ENCODE measurements at regions not wholly inside any gene's neighbourhood (a gene's known extent, or its start where the extent isn't known, plus 50 kb on each side); places are given as distances from the start of the nearest gene placed in this dataset.

- H4K20me1 ChIP-seq (ENCODE audit: control insufficient read depth, insufficient read depth, low read length, poor library complexity, severe bottlenecking), result no peaks in the 10 kb centered on the region
- peaks cover 2% of the 10 kb centered on the region for H3K9me3 Mint-ChIP-seq (ENCODE audit: insufficient read depth)
- H3K36me3 ChIP-seq (replicated peaks in 1 of 2; ENCODE audit: control extremely low read depth in 1 of 2, control insufficient read depth in 1 of 2, extremely low read depth in 1 of 2, insufficient read depth in 2 of 2, low read length in 1 of 2), result no peaks in the 10 kb centered on the region
- no peak overlapping the region for H2AFZ ChIP-seq (ENCODE audit: insufficient read depth, low read depth, low read length, poor library complexity, severe bottlenecking)
- H3K27me3 ChIP-seq (replicated peaks in 1 of 4; ENCODE audit: control extremely low read depth in 1 of 4, control insufficient read depth in 3 of 4, insufficient read depth in 4 of 4, low read length in 3 of 4), result no peaks in the 10 kb centered on the region
- H3K4me2 ChIP-seq (replicated peaks; ENCODE audit: low read depth, low read length, poor library complexity, severe bottlenecking), result no peak overlapping the region
- no peaks in the 10 kb centered on the region for H3K27me3 Mint-ChIP-seq
- intact Hi-C loops (cut with micrococcal nuclease), result no loop called here
- DNase-seq (no peak), ATAC-seq (ENCODE audit: low read depth) (no peak)
- no peak overlapping the region for H3K27ac Mint-ChIP-seq
- H3K9ac ChIP-seq (ENCODE audit: low read length), result no peak overlapping the region
- peaks cover 22% of the 10 kb centered on the region for H3K4me1 Mint-ChIP-seq
- H3K4me1 ChIP-seq (ENCODE audit: control insufficient read depth in 2 of 2, insufficient read depth in 2 of 2, low read length in 2 of 2), result peaks cover 13 to 19% of the 10 kb centered on the region in 2 donors
- no peak for TF ChIP-seq CTCF (IDR thresholded peaks at IDR 0.05)
- no peak for TF ChIP-seq EZH2 (IDR thresholded peaks at IDR 0.05; ENCODE audit: borderline replicate concordance, insufficient read depth, low read depth, low read length, poor library complexity, severe bottlenecking)
- H3K79me2 ChIP-seq (ENCODE audit: control insufficient read depth, insufficient read depth, low read length), result no peaks in the 10 kb centered on the region
- H3K4me3 ChIP-seq (ENCODE audit: control extremely low read depth in 1 of 5, extremely low read depth in 1 of 5, insufficient read depth in 1 of 5, low read depth in 2 of 5, low read length in 4 of 5), result no peak overlapping the region
- no peak overlapping the region for H3K4me3 Mint-ChIP-seq
- no peaks in the 10 kb centered on the region for H3K9me3 ChIP-seq (ENCODE audit: control extremely low read depth in 1 of 3, control insufficient read depth in 2 of 3, insufficient read depth in 1 of 3, low read length in 2 of 3)
- ChIA-PET CTCF (no interaction called here), POLR2A (no interaction called here)
- H3K27ac ChIP-seq (ENCODE audit: low read length in 2 of 2), result no peak overlapping the region
Observed at GRCh38 chr4:81789158-81789557, 317.5 kb upstream of the RASGEF1B start.

GRCh38 chr4:81786766-81787165 is 315.1 kb upstream of the RASGEF1B start:
- Histone ChIP-seq H3K27ac (ENCODE audit: low read length in 2 of 2) (no peak overlapping the region), H2AFZ (ENCODE audit: insufficient read depth, low read depth, low read length, poor library complexity, severe bottlenecking) (no peak overlapping the region), H3K4me2 (replicated peaks; ENCODE audit: low read depth, low read length, poor library complexity, severe bottlenecking) (no peak overlapping the region), H3K79me2 (ENCODE audit: control insufficient read depth, insufficient read depth, low read length) (no peaks in the 10 kb centered on the region), H4K20me1 (ENCODE audit: control insufficient read depth, insufficient read depth, low read length, poor library complexity, severe bottlenecking) (no peaks in the 10 kb centered on the region), H3K9ac (ENCODE audit: low read length) (no peak overlapping the region), H3K27me3 (replicated peaks in 1 of 4; ENCODE audit: control extremely low read depth in 1 of 4, control insufficient read depth in 3 of 4, insufficient read depth in 4 of 4, low read length in 3 of 4) (no peaks in the 10 kb centered on the region), H3K36me3 (replicated peaks in 1 of 2; ENCODE audit: control extremely low read depth in 1 of 2, control insufficient read depth in 1 of 2, extremely low read depth in 1 of 2, insufficient read depth in 2 of 2, low read length in 1 of 2) (no peaks in the 10 kb centered on the region), H3K9me3 (ENCODE audit: control extremely low read depth in 1 of 3, control insufficient read depth in 2 of 3, insufficient read depth in 1 of 3, low read length in 2 of 3) (no peaks in the 10 kb centered on the region), H3K4me1 (ENCODE audit: control insufficient read depth in 2 of 2, insufficient read depth in 2 of 2, low read length in 2 of 2) (peaks cover 11 to 19% of the 10 kb centered on the region in 2 donors), H3K4me3 (ENCODE audit: control extremely low read depth in 1 of 5, extremely low read depth in 1 of 5, insufficient read depth in 1 of 5, low read depth in 2 of 5, low read length in 4 of 5) (no peak overlapping the region)
- no peaks in the 10 kb centered on the region for H3K9me3 Mint-ChIP-seq (ENCODE audit: insufficient read depth)
- intact Hi-C loops (cut with micrococcal nuclease), result no loop called here
- ChIA-PET POLR2A (interaction anchor here (0.6 kb wide), 1 partner anchor 16 kb away, joined by 3 read pairs; no protein-coding TSS in a partner anchor), CTCF (interaction anchor here (2.0 kb wide), 1 partner anchor 319 kb away, joined by 7 read pairs; no protein-coding TSS in a partner anchor)
- no peak for DNase-seq
- peaks cover 19% of the 10 kb centered on the region for H3K4me1 Mint-ChIP-seq
- TF ChIP-seq CTCF (IDR thresholded peaks at IDR 0.05) (no peak), EZH2 (IDR thresholded peaks at IDR 0.05; ENCODE audit: borderline replicate concordance, insufficient read depth, low read depth, low read length, poor library complexity, severe bottlenecking) (no peak)
- H3K27me3 Mint-ChIP-seq, result no peaks in the 10 kb centered on the region
- no peak overlapping the region for H3K27ac Mint-ChIP-seq
- WGBS (ENCODE audit: insufficient coverage), result 100% methylated on average over 1 of the region's 1 CpG
- H3K4me3 Mint-ChIP-seq, result no peak overlapping the region
- ATAC-seq (ENCODE audit: low read depth), result no peak
